ENCODE measurements at regions not wholly inside any gene's neighbourhood (a gene's known extent, or its start where the extent isn't known, plus 50 kb on each side); places are given as distances from the start of the nearest gene placed in this dataset.

DNA sequence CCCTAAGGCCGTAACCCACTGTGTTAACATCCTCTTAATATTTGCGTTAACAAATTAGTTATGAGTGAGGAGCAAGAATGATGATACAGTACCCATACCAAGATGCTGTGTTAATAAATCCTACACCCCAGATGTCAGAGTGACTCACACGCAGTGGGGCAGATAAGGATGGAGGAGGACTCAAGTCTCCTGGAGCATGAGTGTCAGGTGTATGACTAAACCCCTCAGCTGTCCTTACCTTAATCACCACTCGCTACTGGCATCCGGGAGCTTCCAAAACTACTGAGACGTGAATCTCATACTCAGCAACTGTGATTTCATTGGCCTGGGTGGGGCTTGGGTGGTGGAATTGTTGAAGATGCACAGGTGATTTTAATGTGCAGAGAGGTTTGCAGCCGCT lies 131.3 kb upstream of the MTHFD1L start:
- TF ChIP-seq POLR2A (IDR thresholded peaks at IDR 0.05) (no peak), CTCF (IDR thresholded peaks at IDR 0.05) (no peak)
